ENCODE measurements at regions not wholly inside any gene's neighbourhood (a gene's known extent, or its start where the extent isn't known, plus 50 kb on each side); places are given as distances from the start of the nearest gene placed in this dataset.

GRCh38 chr12:86838711-86839110 is 582.5 kb upstream of the MGAT4C start:
- TF ChIP-seq CTCF (IDR thresholded peaks at IDR 0.05 in 8 of 11, conservative IDR thresholded peaks at IDR 0.05 in 3 of 11) (no peak), POLR2AphosphoS5 (IDR thresholded peaks at IDR 0.05) (no peak), POLR2A (IDR thresholded peaks at IDR 0.05) (no peak)
